ENCODE measurements at regions not wholly inside any gene's neighbourhood (a gene's known extent, or its start where the extent isn't known, plus 50 kb on each side); places are given as distances from the start of the nearest gene placed in this dataset.
"Not testable (repeated sequence)": the region's sequence is repeated elsewhere in the genome, so short reads cannot be mapped to it uniquely, and the experiment has no call there.

DNA sequence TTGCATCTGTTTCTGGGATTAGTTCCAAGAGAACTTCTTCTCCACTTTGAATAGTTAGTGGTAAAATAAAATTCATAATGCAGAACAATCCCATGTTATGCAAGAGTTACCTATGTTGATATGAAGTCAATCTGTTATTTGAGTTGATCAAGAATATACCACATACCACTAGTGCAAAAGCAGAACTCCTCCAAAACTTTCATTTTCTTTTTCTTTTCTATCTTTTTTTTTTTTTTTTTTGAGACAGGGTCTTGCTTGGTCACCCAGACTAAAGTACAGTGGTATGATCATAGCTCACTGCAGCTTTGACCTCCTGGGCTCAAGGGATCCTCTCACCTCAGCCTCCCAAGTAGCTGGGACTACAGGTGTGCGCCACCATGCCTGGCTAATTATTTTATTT is 78.8 kb upstream of the UMPS start:
- TF ChIP-seq CTCF (IDR thresholded peaks at IDR 0.05; ENCODE audit: extremely low read depth in 1 of 2, insufficient read depth in 1 of 2, low read depth in 1 of 2, low read length in 2 of 2); POLR2A (IDR thresholded peaks at IDR 0.05; ENCODE audit: low read depth, low read length); EZH2 (IDR thresholded peaks at IDR 0.05; ENCODE audit: borderline replicate concordance, low read depth, low read length, severe bottlenecking); MYC (IDR thresholded peaks at IDR 0.05; ENCODE audit: low read depth, low read length): not testable (repeated sequence)
